ENCODE measurements at regions not wholly inside any gene's neighbourhood (a gene's known extent, or its start where the extent isn't known, plus 50 kb on each side); places are given as distances from the start of the nearest gene placed in this dataset.
"Not testable (repeated sequence)": the region's sequence is repeated elsewhere in the genome, so short reads cannot be mapped to it uniquely, and the experiment has no call there.

- no peak for DNase-seq
Observed at GRCh38 chr4:15294832-15295231, 133.0 kb upstream of the C1QTNF7 start.

- DNase-seq, result no peak
Observed at GRCh38 chr4:15295421-15296162, 132.2 kb upstream of the C1QTNF7 start.

DNA sequence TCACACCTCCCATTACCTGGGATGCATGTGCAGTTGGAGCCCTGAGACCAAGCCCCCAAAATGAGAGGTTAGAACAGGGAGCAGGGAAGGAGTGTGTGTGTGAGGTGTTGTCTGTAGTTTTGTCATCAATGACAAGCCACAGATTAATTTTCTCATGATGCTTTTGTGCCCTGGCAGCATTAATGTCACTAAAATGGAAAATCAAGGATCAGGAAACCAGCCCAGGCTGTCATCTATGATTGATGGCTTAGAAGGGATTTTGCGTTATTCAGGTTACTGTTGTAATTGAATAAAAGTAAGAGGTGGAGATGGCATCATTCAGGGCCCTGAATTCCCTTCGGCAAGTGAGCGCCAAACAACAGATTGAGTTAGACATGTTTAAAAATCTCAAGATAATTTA lies 130.5 kb upstream of the C1QTNF7 start:
- DNase-seq, result no peak

DNA sequence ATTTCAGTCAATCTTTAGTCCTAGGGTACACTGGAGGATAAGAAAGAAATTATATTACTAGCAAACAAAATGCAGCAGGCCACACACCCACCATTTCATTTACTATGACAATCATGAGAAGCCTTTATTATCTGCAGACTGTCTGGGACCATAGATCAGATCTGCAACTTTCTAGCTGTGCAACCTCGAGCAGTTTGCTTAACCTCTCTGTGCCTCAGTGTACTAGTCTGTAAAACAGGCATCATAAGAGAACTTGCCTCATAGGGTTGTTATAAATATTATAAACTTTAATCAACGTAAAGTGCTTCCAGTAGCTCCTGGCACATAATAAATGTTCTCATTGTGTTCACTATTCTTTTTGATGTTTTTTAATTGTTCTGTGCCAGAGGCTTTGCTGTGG lies 128.2 kb upstream of the C1QTNF7 start:
- no peak for DNase-seq

GRCh38 chr4:15303052-15303641 lies 124.7 kb upstream of the C1QTNF7 start:
- no peak for DNase-seq

GRCh38 chr4:15314974-15315373 lies 112.9 kb upstream of the C1QTNF7 start:
- no peak for DNase-seq

- no peak for DNase-seq
Observed at GRCh38 chr4:15317246-15317645, 110.6 kb upstream of the C1QTNF7 start.

DNA sequence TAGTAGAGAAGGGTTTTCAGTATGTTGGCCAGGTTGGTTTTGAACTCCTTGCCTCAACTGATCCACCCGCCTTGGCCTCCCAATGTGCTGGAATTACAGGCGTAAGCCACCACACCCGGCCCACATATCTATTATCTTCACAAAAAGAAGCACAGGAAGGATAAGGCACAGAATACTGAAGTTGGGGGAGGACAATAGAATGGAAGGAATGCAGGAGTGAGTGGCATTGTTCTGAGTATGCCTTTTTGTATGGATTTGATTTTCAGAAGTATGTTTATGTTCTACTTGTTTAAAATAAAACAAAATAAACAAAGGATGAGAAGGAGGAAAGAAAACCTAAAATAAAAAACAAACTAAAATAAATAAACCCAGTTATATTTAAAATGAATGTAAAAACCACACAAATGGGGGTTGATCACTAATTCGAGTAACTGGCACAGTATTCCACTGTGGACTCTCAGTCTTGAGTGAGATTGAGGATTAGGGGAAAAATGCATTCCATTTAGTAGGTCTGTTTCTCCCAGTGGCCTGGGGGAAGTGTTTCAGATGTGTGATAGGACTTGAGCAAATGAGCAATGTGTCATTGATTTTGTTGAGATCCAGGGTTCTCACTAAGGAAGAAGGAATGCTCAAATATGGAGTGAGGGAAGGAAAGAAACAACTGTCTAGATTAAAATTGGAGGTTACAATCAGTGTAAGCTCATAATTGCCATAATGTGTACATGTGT lies 109.0 kb upstream of the C1QTNF7 start:
- no peak for DNase-seq

- no peak for DNase-seq
Observed at GRCh38 chr4:15320121-15320678, 107.6 kb upstream of the C1QTNF7 start.

GRCh38 chr4:15322006-15322405 lies 105.8 kb upstream of the C1QTNF7 start:
- no peak for DNase-seq

DNA sequence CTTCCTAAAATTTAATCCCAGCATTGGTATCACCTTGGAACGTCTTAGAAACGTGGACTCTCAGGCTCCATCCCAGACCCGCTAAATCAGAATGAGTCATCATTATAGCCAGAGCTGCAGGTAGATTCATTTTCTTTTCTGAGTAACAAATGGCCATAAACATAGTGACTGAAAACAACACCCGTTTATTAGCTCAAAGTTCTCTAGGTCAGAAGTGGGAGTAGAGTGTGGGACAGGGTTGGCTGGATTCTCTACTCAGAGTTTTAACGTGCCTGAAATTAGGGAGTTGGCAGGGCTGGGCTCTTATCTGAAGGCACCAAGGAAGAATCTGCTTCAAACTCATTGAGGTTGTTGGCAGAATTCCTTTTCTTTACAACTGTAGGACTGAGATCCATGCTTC lies 101.8 kb upstream of the C1QTNF7 start:
- no peak for DNase-seq

DNA sequence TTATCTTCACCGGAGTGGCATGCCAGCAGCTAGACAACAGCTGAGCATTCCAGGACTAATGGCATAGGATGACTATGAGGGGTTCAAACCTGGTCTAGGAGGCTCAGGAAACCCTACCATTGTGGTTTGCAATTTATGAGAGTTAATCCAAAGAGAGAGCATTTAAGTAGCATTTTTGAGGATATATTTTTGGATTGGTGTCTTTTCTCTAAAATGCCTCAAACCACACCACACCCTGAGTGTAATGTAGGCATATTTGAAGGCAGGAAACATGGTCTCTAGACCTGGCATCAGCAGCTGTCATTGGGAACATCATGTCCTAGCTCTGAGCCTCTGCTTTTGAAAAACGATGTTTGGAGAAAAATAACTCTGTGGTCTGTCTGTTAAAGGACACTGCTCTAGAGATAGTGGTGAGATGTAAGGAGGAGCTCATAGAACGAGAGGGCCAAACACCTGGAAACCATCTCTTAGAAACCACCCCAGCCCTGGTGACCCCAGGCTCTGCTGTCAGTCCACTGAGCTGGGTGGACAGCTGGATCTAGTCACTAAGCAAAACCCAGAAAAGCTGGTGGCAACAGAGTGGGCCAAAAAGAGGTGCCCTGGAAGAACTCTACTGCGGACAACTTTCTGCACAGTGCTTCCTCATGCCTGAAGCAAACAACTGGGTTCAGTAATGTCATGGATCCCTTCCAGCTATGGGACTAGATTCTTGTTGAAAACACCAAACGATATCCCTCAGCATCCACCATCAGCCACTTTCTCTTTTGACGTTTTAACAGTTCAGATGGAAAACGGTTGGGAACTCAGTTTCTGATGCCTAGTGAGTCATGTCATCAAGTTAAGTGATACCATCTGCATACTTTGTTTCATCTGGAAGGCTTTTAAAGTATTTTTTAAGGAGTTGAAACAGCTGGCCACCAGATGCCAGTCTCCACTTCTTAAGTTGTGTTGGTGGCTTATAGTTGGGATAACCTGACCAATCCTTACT lies 100.2 kb upstream of the C1QTNF7 start:
- DNase-seq, result no peak

DNA sequence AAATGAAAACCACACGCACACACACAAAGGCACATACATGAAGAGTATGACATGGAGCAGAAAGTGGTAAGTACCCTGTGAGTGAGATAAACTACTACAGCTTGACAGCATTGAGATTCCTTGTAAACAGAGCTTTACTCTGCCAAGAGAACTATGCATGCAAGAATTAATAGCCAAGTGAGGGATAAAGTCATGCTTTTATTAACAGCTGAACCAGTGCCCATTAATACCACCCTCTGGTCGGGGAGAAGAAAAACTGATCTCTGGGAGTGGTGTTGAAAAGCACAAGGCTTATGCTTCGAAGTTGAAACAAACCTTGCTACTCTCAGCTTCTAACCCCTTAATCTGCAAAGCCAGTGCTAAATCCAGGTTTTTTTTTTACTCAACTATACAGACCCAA lies 95.9 kb upstream of the C1QTNF7 start:
- DNase-seq, result no peak

DNA sequence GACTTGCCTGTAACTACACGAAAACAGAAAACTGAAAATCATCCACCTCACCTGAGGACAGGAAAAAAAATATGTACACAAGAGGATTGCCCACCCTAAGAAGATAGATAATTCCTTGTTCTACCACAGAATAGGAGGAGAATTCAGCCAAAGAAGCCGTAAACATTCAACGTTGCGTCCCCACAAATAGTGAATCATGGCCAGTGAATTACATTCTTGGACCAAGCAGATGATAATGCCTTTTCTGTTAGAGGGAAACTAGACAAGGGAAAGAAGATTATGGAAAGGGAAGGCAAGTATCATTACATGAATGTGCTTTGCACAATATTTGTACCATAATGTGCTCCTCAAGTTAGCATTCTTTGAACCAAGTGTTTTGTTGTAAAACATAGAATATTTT lies 95.5 kb upstream of the C1QTNF7 start:
- DNase-seq, result no peak

DNA sequence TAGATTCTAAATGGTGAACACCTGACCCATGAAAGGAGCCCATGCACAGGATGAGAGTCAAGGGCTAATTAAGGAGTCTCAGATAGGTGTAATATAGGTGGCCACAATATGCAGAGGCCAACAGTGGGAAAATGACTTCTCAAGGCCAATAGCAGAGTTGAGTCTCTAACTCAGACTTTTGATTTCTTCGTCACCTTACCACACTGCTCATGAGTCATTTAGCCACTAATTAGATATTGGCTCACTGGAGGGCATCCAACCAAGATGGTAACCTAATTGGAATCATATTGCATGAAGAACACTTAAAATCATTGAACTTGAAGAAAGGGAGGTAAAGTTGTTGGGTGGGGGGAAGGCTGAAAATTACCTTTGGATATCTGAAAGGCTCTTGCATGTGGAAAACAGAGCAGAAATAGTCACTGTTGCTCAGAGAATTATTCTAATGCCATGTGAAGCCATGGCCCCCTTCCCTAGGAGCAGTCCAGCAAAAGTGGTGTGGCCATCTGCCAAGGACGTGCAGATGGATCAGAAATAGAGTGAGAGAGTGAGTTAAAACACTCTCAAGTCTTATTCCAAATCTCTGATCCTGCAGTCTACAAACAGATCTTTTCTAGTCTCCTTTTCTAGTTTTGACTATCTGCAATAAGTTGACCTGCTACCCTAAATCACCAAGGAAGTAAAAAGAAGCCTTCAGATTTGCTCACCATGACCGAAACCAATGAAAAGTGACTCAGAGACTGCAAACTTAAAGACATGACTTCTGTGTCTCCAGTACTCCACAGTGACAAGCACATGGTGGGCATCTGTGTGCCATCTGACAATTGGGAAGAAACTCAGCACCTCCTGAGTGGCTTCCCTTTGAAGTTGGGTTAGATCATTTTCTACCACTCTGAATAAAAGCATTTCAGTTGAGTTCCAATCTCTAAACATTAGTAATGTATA lies 93.9 kb upstream of the C1QTNF7 start:
- DNase-seq, result no peak

DNA sequence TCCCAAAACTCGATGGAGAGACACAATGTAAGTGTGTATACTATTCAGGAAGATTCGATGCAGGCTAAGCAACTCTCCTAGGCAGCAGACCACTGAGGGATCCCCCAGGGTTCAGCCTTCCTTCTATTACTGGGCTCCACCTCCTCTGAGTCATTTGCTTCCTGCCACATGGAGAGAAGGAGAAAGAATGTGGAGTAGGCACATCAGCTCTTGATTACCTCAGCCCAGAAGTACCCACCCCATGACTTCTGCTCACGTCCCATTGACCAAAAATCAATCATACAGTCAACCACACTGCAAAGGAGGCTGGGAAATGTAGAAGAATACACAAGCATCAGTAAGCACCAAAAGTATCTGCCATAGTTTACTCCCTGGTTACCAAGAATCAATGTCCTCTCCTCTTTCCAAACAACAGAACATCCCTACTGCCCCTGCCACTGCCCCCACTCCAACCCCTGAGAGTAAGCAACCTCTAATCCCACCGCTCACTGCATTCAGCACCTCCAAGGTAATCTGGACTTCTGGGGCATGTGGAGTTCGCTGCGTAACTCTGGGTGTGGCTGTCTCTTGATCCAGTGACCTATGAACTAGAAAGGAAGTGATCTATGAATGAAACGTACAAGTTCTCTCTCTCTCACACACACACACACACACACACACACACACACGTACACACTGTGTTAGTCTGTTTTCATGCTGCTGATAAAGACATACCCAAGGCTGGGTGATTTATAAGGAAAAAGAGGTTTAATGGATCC lies 91.2 kb upstream of the C1QTNF7 start:
- DNase-seq, result no peak

DNA sequence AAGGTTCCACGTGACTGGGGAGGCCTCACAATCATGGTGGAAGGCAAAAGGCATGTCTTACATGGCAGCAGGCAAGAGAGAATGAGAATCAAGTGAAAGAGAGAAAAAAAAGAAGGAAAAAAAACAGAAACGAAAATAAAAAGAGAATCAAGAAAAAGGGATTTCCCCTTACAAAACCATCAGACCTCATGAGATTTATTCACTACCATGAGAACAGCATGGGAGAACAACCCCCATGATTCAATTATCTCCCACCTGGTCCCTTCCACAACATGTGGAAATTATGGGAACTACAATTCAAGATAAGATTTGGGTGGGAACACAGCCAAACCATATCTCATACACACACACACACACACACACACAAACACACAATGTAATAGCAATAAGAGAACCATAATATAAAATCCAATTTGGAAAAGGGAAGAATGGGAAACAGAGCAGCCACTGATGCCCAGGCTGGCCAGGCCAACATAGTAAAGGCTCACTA lies 90.6 kb upstream of the C1QTNF7 start:
- DNase-seq, result not testable (repeated sequence)

DNA sequence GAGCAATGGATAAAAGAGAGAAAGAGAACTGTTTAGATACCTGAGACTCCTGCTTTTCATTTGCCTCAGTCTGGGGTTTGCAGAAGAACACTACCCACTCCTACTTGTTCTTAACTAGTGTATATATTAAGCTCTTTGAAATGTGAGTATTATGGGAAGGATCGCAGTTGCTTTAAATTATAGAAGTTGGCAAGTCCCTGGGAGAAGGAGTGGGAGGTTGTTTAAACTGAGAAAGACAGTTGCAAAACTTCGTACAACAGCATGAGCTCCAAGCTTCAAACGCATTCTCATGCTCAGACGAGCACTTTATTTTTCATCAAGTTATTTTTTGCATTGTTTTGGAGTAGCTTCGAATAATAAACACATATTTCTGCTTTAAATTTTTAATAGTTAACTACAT lies 88.1 kb upstream of the C1QTNF7 start:
- DNase-seq, result no peak

DNA sequence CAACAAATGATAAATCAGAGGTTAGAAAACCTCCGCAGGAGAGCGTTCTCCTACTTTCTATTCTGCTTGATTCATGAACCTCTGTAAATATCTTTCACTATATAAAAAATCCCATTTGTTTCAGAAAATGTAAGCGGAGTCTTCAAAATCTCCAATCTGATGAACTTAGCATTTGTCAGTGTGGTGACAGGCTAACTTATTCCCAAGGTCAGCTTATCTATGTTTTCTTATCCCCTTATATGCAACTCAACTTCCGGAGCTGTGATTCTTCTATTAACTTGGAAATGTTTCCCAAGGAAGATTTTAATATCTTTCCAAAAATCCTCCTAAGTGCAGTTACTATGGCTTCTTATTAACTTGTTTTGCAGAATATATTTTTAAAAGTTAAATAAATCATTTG lies 87.5 kb upstream of the C1QTNF7 start:
- DNase-seq, result no peak

DNA sequence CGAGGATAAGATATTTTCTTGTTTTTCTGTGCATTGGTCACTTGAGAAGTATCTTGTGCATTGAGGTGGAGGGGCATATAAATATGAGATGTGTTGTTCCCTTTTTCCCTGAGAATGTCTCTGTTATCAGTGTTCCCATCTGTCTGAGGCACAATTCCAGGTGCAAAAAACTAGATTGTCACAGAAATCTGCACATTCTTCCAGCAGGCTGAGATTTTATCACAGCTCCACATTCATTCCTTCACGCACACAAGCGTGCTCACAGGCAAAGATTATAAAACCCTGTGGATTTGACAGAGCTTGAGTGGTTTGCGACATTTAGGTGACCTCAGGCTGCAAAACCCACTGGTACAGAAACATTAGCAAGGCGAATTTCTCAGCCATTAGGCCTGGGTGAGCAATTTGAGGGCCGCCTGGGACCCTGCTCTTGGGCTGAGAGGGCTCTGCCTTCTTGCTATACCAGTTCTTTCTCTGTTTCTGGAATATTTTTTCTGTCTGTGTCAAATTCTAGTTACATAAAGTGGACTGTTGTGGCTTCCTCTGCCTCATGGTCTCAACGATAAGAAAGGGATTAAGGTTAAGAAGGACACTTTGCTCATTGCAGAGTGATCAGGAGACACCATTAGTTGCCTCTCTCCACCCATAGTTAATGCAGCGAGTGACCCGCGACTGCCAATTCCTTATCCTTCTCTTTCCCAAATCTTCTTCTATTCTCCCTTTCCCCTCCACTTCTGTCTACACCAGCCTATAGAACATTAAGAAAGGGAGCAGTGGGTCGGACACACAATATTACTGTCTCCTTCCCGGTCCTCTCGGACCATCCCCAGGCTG lies 86.7 kb upstream of the C1QTNF7 start:
- no peak for DNase-seq
